ENCODE measurements at regions not wholly inside any gene's neighbourhood (a gene's known extent, or its start where the extent isn't known, plus 50 kb on each side); places are given as distances from the start of the nearest gene placed in this dataset.

DNA sequence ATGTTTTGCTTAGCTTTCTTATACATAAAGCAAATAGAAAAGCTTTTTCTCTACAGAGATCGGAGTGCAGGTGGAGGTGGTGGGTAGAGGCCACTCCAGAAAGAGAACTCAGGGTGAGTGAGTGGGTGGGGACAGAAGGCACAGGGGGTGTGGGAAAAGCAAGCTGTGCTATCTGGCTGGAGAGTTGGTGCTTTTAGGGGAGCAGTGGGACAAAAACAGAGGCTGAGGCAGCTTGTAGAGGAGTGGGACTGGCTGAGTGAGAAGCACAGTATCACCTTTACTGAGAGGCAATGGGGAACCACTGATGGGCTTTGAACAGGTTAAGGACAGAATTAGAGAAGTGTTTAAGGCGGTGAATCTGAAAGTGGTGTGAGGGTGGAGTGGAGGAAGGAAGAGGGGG lies 275.3 kb downstream of the TCF7L2 start:
- Histone ChIP-seq H3K79me2 (ENCODE audit: insufficient read depth, low read length) (no peaks in the 10 kb centered on the region), H3K9me3 (ENCODE audit: low read length) (no peaks in the 10 kb centered on the region), H4K20me1 (ENCODE audit: insufficient read depth, low read length) (no peaks in the 10 kb centered on the region), H2AFZ (ENCODE audit: low read length) (no peak overlapping the region), H3K4me2 (ENCODE audit: low read length) (no peak overlapping the region), H3K36me3 (ENCODE audit: insufficient read depth, low read length) (no peaks in the 10 kb centered on the region), H3K9ac (ENCODE audit: low read length) (no peak overlapping the region), H3K4me1 (ENCODE audit: insufficient read depth, low read length, severe bottlenecking) (peaks cover 4% of the 10 kb centered on the region), H3F3A (ENCODE audit: insufficient read depth, low read length) (no peaks in the 10 kb centered on the region), H3K4me3 (ENCODE audit: low read depth, low read length, poor library complexity, severe bottlenecking) (no peak overlapping the region), H3K27ac (ENCODE audit: low read depth, low read length, poor library complexity, severe bottlenecking) (no peak overlapping the region), H3K9me2 (ENCODE audit: low read depth, low read length) (no peaks in the 10 kb centered on the region), H3K27me3 (ENCODE audit: insufficient read depth, low read length) (no peaks in the 10 kb centered on the region; the same call in none of the 2 replicates)
- TF ChIP-seq EZH2 (IDR thresholded peaks at IDR 0.05; ENCODE audit: borderline replicate concordance, low read length), result no peak
- TF ChIP-seq, protein P1, sequence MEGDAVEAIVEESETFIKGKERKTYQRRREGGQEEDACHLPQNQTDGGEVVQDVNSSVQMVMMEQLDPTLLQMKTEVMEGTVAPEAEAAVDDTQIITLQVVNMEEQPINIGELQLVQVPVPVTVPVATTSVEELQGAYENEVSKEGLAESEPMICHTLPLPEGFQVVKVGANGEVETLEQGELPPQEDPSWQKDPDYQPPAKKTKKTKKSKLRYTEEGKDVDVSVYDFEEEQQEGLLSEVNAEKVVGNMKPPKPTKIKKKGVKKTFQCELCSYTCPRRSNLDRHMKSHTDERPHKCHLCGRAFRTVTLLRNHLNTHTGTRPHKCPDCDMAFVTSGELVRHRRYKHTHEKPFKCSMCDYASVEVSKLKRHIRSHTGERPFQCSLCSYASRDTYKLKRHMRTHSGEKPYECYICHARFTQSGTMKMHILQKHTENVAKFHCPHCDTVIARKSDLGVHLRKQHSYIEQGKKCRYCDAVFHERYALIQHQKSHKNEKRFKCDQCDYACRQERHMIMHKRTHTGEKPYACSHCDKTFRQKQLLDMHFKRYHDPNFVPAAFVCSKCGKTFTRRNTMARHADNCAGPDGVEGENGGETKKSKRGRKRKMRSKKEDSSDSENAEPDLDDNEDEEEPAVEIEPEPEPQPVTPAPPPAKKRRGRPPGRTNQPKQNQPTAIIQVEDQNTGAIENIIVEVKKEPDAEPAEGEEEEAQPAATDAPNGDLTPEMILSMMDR (IDR thresholded peaks at IDR 0.05; ENCODE audit: low read length), result no peak

DNA sequence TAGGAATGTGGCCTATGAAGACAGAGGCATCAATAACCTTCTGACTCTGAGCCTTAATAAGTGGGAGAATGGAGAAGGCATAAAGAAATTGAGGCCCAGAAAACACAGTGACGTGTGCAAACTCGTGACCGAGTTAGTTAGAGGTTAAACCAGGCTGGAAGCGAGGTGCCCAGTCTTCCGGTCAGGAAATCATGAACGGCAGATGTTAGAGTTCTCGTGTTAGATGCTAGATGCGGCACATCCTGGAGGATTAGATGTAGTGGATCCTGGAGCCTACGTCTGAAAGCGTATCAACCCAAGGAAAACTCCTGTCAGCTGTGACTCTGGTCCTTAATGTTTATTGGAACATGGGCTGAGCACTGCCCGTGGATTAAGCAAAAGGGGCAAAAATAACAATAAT lies 275.9 kb downstream of the TCF7L2 start:
- Histone ChIP-seq H3K4me2 (ENCODE audit: low read length) (no peak overlapping the region), H3K27ac (ENCODE audit: low read depth, low read length, poor library complexity, severe bottlenecking) (no peak overlapping the region), H3F3A (ENCODE audit: insufficient read depth, low read length) (no peaks in the 10 kb centered on the region), H3K79me2 (ENCODE audit: insufficient read depth, low read length) (no peaks in the 10 kb centered on the region), H4K20me1 (ENCODE audit: insufficient read depth, low read length) (no peaks in the 10 kb centered on the region), H3K36me3 (ENCODE audit: insufficient read depth, low read length) (no peaks in the 10 kb centered on the region), H3K4me1 (ENCODE audit: insufficient read depth, low read length, severe bottlenecking) (peaks cover 4% of the 10 kb centered on the region), H3K9ac (ENCODE audit: low read length) (no peak overlapping the region), H3K9me3 (ENCODE audit: low read length) (no peaks in the 10 kb centered on the region), H3K9me2 (ENCODE audit: low read depth, low read length) (no peaks in the 10 kb centered on the region), H3K4me3 (ENCODE audit: low read depth, low read length, poor library complexity, severe bottlenecking) (no peak overlapping the region), H2AFZ (ENCODE audit: low read length) (no peak overlapping the region), H3K27me3 (ENCODE audit: insufficient read depth, low read length) (no peaks in the 10 kb centered on the region; the same call in none of the 2 replicates)
- TF ChIP-seq EZH2 (IDR thresholded peaks at IDR 0.05; ENCODE audit: borderline replicate concordance, low read length), result no peak
- TF ChIP-seq, protein P1 (IDR thresholded peaks at IDR 0.05; ENCODE audit: low read length), result no peak

DNA sequence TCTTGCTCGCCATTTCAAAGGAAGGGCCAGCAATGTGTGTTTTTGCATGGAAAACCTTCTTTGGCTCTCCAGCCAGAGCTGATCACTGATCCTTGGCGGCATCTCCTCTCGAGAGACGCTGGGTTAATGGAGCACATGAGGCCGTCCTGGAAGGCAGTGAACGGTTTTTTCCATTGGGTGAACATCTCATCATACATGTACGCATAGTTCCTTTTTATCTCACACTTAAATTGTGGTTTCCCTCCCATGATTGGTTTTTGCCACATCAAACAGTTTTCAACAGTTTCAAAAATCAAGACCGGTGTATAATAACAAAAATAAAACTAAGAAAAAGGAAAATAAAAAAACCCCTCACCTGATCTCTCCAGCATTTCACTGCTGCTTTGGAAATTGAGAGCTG lies 276.4 kb downstream of the TCF7L2 start:
- Histone ChIP-seq H3K4me2 (ENCODE audit: low read length) (no peak overlapping the region), H3K4me1 (ENCODE audit: insufficient read depth, low read length, severe bottlenecking) (peaks cover 4% of the 10 kb centered on the region), H4K20me1 (ENCODE audit: insufficient read depth, low read length) (no peaks in the 10 kb centered on the region), H3K4me3 (ENCODE audit: low read depth, low read length, poor library complexity, severe bottlenecking) (no peak overlapping the region), H3K9ac (ENCODE audit: low read length) (no peak overlapping the region), H3F3A (ENCODE audit: insufficient read depth, low read length) (no peaks in the 10 kb centered on the region), H3K9me2 (ENCODE audit: low read depth, low read length) (no peaks in the 10 kb centered on the region), H3K79me2 (ENCODE audit: insufficient read depth, low read length) (no peaks in the 10 kb centered on the region), H2AFZ (ENCODE audit: low read length) (no peak overlapping the region), H3K9me3 (ENCODE audit: low read length) (no peaks in the 10 kb centered on the region), H3K27ac (ENCODE audit: low read depth, low read length, poor library complexity, severe bottlenecking) (no peak overlapping the region), H3K36me3 (ENCODE audit: insufficient read depth, low read length) (no peaks in the 10 kb centered on the region), H3K27me3 (ENCODE audit: insufficient read depth, low read length) (no peaks in the 10 kb centered on the region; the same call in none of the 2 replicates)
- no peak for TF ChIP-seq EZH2 (IDR thresholded peaks at IDR 0.05; ENCODE audit: borderline replicate concordance, low read length)
- TF ChIP-seq, protein P1 (IDR thresholded peaks at IDR 0.05; ENCODE audit: low read length), result no peak

Data from OCI-LY1 (cell line).